NCI-H345 treated with DMSO at 0.1 percent for 48 hours (cell line): ENCODE measurements at regions not wholly inside any gene's neighbourhood (a gene's known extent, or its start where the extent isn't known, plus 50 kb on each side); places are given as distances from the start of the nearest gene placed in this dataset.

Experiments
- DNase-seq: peaks from one replicate; lab custom pipeline; 2025; ENCODE audit not compliant: unreplicated experiment; lab: John Stamatoyannopoulos, UW

DNA sequence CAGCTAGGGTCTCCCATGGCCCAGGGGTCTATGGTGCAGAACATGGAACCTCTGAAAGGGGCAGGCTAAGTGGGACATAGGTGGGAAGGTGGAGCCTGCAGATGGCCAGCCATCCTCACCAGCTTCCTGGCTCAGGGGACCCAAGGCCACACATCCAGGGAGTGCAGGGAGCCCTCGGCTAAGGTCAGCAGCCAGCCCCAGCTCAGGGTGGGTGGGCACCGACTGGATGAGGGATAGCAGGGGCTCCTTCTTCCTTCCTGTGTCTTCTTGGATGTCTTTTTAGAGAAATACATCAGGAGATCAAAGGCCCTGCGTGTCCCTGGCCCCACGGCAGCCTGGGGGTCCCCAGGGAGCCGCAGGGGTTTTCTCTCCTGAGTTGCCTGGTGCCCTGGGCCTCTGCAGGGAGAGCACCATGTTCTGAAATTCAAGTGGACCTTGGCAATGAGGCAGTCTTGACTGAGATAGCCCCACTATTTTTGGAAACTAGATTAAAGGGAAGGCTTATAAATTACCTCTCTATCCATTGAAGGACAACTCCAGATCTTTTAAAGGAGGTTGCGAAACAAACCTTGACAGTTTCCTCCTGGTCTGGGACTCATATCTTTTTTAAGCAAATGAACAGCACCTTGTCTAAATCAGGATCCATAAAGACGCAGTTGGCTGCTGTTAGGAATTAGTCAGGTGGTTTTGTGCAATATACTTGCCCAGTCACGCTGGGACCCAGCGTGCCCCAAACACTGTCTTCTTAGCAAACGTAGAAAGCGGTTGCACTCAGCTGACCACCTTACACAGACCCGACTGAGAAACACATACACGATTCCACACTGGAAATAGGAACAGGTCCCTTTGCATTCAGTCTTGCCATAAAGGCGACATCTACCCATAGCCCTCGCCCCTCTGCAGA lies 242.3 kb downstream of the TOMM20 start:
- DNase-seq, result no peak

DNA sequence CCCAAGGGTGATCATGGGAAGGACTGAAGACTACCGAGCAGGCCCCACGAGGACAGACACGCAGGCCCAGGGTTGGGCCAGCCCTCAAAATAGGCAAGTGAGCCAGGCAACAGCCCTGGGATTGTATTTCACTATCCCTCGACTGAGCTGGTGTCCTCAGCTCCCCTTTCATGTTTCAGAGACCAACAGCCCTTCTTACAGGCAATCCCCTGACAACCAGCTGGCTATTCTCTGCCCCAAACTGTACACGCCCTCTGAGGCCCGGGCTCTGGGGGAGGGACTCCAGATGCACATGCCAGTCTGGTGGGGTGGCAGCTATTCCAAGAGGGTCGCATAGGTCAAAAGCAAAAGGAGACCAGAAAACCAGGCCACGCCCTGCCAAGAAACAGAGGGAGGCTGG lies 243.0 kb downstream of the TOMM20 start:
- DNase-seq, result no peak

DNA sequence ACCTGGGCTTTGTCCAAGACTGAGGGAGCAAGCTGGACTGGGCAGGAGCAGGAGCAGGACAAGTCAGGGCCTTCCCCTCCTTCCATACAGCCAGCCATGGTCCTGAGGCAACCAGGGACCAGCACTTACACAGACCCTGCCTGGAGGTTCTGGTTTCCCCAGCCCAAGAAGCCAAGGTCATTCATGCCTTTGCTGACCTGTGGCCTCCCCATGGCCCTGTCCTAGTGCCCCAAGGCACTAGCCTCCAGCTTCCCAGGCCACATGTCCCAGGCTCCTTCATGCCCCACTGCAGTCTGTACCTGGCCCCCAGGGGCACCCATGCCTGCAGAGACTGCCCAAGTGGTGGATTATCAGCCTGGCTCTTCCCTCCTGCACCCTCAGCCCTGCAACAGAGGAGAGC lies 243.9 kb downstream of the TOMM20 start:
- DNase-seq, result no peak

DNA sequence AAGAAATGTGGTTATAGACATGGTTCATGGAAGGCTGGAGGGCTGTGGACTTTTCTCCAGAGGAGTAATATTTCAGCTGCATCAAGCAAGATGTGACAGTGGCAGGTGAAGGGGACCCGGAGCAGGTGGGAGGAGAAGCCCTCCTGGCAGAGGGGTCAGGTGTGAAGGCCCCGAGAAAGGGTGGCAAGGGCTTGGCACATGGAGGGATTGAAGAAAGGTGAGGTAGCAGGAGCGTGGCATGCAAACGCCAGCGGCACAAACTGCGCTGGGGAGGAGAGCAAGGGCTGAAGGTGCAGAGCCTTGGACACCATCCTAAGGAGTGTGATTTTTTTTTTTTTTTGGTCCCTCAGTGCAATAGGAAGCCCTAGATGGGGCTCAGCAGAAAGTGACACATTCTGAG lies 244.6 kb downstream of the TOMM20 start:
- no peak for DNase-seq

DNA sequence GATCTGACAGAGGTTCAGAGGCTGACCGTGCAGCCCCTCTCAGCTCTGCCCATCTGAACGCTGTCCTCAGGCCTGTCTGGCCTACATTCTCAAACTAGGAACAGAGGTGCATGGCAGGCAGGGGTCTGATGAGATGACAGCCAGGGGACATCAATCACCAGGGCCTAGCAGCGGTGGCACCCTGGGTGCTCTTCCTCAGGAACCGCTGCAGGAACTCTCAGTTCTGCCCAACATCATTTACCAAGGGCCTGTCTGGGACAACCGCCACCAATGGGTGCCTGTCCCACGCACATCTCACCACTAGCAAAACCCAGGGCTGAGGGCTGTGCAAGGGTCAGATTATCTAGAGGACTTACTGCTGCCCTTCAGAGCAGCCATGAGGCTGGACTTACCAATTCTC lies 245.7 kb downstream of the TOMM20 start:
- no peak for DNase-seq

DNA sequence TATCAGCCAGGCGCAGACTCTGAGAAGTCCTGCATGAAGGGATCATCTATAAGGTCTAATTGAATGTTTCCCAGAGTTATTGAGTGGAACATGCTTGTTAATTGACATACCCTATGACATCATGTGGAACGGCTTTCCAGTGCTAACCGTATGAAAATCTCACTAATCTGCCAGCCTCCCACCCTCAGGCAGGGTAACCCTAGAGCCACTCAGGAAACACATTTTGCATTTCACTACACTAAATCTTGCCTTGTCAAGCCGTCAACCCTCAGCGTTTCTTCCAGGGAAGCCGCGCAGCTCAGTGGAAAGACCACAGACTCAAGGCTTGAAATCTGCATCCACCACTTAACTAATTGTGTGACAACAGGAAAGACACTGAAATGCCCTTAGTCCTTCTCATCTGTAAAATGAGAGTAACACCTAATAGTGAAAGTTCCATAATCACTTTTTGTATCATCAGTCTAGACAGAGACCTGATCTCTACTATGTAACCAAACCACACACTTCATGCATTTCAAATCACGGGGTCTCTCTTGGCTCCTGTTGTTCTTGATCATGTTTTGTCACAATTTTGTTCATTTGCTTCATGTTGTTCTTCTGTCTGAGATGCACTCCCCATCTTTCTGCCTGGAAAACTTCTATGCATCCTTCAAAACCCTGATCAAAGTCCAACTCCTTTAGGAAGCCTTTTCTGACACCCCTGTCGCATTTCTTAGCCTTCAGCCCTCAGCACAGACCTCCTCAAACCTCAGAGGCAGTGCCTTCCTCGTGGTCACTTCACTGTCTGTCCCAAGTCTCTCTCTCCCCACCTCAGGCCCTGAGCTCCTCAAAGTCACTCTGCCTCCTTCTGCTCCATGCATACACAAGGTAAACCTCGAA lies 246.5 kb downstream of the TOMM20 start:
- no peak for DNase-seq

DNA sequence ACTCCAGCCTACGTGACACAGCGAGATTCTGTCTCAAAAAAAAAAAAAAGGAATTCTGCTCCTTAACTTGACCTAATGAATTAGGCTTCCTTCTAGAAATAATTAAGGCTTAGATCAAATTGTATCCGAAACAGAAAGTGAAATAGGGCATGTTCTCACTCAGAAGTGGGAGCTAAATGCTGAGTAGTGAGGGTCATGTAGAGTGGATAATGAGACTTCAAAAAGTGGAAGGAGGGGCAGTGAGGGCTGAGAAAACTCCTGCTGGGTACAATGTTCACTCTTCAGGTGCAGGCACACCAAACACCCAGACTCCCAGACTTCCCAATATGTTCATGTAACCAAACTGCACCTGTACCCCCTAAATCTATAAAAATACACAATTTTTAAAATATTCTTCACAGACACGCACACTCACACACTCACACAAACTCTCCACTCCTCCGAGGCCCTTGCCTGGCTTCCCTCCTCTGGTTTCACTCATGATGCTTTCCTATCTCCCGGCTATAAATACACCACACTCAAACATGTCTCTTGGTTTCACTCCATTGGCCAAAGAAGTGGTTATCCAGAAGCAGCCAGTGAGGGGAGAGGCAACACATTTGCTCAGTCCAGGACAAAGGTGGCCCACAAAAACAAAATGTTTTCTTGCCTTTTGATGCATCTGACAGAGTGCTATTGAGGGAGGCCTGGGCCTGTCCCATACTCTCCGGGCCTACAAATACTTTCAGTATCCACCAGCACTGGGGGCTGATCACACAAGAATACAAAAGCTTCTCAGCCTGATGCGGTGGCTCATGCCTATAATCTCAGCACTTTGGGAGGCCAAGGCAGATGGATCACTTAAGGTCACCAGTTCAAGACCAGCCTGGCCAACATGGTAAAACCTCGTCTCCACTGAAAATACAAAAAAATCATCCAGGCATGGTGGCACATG lies 249.2 kb downstream of the TOMM20 start:
- no peak for DNase-seq

DNA sequence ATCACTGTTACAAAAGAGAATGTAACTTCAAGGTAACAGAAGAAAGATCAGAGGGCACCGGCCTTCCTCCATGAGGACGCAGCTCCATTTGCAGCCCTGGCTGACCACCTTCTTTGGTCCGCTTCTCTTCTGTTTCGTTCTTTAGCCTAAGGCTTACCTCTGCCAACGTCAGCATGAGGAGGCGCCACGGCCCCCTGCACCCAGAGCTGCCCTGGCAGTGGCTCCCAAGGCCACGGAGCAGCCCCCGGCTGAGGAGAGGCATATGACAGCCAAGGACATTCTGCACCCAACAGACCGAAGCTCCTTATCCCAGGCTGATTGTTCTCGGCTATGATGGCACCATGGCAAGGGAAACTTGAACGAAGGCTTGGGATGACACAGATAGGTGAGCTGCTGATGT lies 250.3 kb downstream of the TOMM20 start:
- no peak for DNase-seq

DNA sequence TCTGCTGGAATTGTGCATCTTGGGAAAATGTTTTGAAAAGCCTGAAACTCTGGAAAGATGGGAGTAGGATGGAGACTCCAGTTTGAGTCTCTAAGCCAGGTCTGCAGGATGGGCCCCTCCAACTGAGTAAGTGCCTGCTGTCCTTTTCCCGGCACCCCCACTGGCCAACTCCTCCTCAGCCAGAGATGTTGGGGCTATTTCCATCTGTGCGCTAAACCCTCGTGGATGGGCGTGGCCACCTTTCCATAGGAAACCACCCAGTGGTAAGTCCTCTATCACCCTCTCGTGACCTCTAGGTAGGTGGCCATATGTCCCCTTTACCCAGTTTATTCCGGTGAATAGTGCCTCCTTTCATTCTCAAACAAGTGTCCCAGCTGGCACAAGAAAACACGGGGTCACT lies 250.9 kb downstream of the TOMM20 start:
- no peak for DNase-seq

DNA sequence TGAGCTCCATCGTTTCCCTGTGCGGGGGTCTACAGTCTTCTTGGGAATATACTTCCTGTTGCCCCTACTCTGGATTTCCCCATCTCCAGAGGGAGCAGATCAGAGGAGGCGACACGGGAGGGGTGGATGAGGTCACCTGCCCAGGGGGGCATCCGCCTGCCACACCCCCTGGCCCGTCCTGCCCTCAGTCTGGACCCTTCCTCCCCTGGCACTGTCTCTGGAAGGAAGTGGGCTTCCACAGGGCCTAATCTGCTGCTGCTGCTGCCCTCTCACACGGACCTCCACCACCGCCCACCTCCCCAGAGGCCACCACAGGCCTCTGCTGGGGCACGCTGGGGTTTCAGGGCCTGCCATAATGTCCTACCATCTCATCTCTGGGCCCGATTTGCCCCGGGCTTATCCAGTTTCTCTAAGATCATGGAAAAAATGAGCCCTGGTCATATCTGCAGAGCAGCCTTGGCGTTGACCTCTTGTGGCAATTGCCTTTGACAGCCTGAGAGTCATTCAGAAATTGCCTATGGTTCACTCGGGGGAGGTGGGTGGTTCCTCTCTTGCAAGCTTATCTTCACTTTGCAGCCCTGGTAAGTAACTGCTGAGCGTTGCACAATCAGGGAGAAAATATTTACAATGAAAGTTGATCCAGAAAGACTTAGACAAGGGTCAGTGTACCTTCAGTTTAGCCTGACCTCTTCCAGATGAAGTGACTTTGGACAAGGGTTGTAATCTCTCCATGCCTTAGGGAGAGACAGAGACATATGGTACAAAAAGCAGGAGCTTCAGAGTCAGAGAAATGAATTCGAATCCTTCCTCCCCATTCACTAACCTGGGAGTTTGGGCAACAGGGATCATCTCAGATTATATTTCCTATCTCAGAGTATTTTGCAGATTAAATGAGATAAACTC lies 252.4 kb downstream of the TOMM20 start:
- no peak for DNase-seq

DNA sequence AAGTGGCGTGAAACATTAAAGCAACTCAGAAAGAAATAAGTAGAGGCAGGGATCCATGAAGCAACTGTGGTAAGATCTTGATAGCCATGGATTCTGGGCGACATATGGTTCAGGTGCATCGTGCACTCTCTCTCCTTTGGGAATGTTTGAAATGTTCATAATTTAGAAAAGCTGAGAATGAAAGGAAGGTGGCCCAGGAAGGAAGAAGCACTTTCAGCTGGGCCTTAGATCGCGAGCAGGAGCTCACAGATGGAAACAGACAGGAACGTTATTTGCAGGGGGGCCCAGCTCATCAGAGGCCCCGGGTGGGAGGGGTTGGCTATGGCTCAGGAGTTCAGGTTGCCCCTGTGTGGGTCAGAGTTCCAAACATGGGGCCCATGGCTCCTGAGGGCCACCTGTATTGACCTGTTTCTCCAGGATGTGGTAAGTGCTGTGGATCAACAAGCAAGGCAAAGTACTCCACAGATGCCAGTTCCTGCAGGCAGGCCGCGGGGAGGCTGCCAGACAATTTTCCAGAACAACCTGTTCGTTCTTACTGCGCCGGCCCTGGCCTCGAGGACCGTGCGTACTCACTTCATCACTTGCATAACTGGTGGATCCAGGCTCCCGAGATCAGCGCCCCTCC lies 253.2 kb downstream of the TOMM20 start:
- no peak for DNase-seq

DNA sequence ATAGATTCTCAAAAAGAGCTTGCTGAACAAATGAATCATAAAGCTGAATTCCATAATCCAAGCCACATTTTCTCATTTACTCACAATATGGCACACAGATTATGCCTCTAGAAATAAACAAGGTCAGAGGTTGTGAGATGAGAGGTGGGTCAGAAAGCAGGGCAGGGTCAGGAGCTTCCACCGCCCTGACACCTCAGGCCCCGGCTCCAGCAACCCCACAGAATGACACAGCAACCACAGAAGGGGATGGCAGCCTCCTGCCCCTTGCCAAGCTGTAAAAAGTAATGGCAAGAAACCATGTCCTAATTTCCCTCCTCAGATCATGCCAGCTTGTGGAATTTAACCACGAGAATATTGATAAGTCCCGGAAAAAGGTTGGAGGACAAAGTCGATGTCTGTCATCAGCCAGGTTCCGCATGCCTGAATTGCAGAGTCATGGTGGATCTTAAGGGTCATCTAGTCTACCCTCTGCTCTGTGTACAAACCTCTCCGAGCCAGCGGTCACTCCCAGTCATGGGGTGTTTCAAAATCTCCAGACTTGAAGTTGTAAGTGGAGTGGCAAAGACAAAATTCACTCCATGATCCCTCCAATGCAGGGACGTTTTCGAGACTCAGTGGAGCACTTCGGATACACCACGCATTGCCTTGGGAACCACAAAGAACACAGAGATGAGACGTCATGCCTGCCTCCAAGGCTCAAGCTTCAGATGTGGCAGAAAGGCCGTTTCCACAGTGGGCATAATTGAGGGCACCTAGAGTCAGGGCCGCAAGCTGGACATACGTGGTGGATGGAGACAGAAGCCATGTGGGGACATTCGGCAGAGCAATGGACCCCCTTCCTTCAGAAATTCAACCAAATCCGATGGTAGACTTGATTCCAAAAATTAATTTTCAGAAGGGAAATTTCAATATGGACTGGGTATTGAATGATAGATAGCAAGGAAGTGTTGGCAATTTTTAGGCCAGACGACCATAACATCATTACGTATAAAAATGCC lies 254.0 kb downstream of the TOMM20 start:
- DNase-seq, result no peak

DNA sequence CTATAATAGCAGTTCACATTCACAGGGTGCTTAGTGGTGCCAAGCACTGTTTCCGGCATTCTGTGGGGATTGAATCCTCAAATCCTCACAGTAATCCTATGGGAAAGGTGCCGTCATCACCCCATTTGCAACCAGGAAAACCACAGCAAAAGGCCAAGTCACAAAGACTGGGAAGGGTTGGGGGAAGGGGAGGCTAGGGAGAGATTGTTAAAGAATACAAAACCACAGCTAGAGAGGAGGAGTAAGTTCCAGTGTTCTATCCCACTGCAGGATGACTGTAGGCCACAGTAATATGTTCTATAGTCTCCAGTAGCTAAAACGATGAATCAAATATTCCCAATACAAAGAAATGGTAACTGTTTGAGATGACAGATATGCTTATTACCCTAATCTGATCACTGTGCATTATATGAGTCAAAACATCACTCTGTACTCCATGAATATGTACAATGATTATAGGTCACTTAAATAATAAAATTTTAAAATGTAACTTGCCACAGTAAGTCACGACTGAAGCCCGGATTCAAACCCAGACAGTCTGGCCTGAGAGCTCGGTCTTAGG lies 256.8 kb downstream of the TOMM20 start:
- no peak for DNase-seq

DNA sequence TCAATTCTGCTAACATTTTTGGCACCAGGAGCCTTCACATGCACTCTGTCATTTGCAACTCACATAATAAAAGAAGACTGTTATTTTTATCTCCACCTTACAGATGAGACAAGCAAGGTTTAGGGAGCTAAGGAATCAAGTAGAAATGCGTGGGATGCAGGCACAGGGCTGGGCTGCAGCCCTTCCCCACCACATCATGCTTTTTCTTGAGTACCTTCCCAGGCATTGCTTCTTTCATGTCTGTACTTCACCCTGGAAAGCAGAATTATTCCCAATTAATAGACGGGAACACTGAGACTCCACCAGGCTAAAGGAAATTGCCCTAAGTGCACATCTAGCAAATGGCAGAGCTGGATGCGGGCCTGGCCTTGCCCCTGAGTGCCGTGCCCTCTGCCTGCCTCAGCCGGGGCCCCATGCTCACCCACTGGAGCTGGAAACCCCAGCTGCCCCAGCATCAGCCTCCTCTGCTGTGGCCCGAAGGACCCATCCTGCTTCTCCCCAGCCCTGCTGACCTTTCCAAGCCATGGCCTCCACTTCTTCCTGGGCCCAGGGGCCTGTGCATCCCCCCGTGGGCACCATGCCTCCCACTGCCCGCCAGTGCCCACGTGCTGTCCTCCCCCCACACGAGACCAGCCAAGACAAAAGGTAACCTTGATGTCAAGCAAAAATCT lies 257.5 kb downstream of the TOMM20 start:
- no peak for DNase-seq

DNA sequence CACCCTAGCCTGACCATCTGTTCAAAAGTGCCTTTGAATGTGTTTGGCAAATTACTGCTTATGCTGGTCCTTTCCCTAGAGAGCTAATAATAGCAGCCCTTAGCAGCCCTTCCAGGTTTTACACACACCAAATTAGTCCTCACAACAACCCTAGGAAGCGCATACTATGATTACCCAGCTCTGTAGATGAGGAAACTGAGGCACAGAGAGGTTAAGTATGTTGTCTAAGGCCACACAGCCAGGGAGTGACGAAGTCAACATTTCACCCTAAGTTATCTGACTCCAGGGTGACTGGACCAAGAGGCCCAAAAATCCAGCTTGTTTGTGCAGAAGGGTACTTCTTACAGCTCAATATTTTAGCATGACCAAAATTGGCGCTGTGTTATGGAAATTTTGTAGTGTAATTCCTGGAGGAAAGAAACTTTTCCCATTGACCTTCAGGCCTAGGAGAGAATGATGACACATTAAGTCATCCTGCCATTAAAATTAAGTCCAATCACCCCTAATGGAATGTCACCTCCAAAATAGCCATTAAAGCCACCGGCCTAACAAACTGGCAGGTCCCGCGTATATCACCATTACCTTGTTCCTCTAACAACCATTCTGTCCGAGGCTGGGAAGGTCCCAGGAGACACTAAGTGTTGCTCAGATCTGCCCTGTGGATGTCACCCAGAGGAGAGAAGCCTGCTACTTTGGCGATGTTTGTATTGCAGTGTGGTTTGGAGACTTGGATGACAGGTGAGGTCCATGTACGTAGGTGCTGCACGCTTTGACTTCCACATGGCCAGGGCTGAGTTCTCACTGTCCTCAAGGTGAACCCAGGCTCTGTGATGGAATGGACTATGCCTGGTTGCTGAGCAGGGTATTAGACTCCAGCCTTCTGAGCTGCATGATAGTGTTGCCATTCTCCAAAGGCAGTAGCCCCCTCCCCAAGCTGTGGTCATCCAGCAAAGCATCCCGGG lies 258.3 kb downstream of the TOMM20 start:
- DNase-seq, result no peak
